Adrenal gland (tissue), 9 donors: ENCODE measurements at regions not wholly inside any gene's neighbourhood (a gene's known extent, or its start where the extent isn't known, plus 50 kb on each side); places are given as distances from the start of the nearest gene placed in this dataset.

ENCODE experiments used
- DNase-seq, 7 donors: peaks; one replicate each; pipeline ENCODE4 v3.0.0-alpha.2; 2019 to 2020
- H3K27ac ChIP-seq, 5 donors: fragments of 200-600 bp; sonication (generic) in 4 of 5; 1 replicate in 3 of 5; 2 replicates in 2 of 5; pipeline versions ENCODE4 v1.5.1 to v1.8.0; 2016 to 2020; ENCODE audit warnings: mild to moderate bottlenecking in 1 of 5
- H3K27me3 ChIP-seq: fragments of 200-600 bp; 2 replicates; pipeline ENCODE4 v1.8.0; 2021
- H3K36me3 ChIP-seq, 2 donors: fragments of 200-600 bp; replicated peaks in 1 of 2; 1 replicate in 1 of 2; 2 replicates in 1 of 2; pipeline versions ENCODE4 v1.5.1 to v1.8.0; 2018 to 2022
- H3K4me1 ChIP-seq, 2 donors: fragments of 200-600 bp; replicated peaks in 1 of 2; 1 replicate in 1 of 2; 2 replicates in 1 of 2; pipeline versions ENCODE4 v1.5.1 to v1.8.0; 2018 to 2021
- H3K4me3 ChIP-seq, 4 donors: fragments of 200-600 bp; sonication (generic) in 3 of 4; one replicate each; pipeline ENCODE4 v1.5.1; 2016 to 2018
- H3K9me3 ChIP-seq, 3 donors: fragments of 200-600 bp; sonication (generic) in 1 of 3; replicated peaks in 1 of 3; 1 replicate in 2 of 3; 2 replicates in 1 of 3; pipeline versions ENCODE4 v1.5.1 to v1.8.0; 2016 to 2021
- POLR2A ChIP-seq, 2 donors: fragments of 450-650 bp; IDR thresholded peaks; one replicate each; pipeline ENCODE4 v1.6.1; 2017; ENCODE audit warnings: antibody characterized with exemption in 2 of 2, mild to moderate bottlenecking in 2 of 2, moderate library complexity in 1 of 2
- WGBS, 4 donors: extraction: QIAGEN DNeasy Blood & Tissue Kit in 2 of 4; methylation state at CpG; one replicate each; pipeline versions ENCODE4 v1.1.5 to v1.1.7; 2013 to 2017; 5-methylcytosine and 5-hydroxymethylcytosine counted together
- intact Hi-C, 2 donors: fragments of 100-400 bp; cut with DNase I; formaldehyde crosslinking; loops; one replicate each; pipeline versions ENCODE4 v1.14.1 to v1.15.0; 2022 to 2023
- TF ChIP-seq, protein P1 (sequence below), 6 experiments: fragments of 450-650 bp in 4 of 6; fragments of 200-600 bp in 2 of 6; sonication (generic) in 1 of 6; IDR thresholded peaks; 1 replicate in 5 of 6; 2 replicates in 1 of 6; pipeline versions ENCODE4 v1.5.1 to v1.8.0; 2016 to 2021; ENCODE audit warnings: antibody characterized with exemption in 6 of 6, mild to moderate bottlenecking in 2 of 6, moderate library complexity in 1 of 6
- donor health status: healthy with polysubstance abuse.
- donor health status: Bipolar disorder and iron deficiency.
- donor health status: DM: yes; HTN: yes; CAD: no.
- donor health status: DM: no; HTN: no; CAD: no.
- donor health status: DM: no; HTN: no; CAD: no.

DNA sequence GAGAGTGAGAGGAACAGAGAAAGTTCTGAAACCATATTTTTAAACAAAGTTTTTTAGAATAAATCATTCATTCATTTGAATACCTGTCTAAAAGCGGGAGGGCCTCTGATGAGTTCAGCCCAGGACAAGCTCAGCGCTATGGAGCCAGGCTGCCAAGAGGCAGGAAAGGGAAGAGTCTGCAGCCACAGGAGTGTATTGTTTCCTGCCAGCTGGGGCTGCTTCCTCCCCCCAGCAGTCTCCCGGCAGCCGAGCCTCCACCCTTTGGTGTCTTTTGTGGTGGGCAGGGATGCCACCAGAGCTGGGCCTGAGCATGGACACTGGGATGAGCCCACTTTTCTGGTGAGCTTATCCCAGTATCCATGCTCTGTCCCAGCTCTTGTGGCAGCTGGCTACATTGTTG, 199.5 kb upstream of the TPRG1 start:
- Histone ChIP-seq H3K4me3 (no peak overlapping the region), H3K4me1 (peaks cover 0 to 5% of the 10 kb centered on the region in 2 donors), H3K27ac (no peak overlapping the region), H3K9me3 (no peaks in the 10 kb centered on the region), H3K36me3 (no peaks in the 10 kb centered on the region), H3K27me3 (no peaks in the 10 kb centered on the region)
- 64 to 87% (median 74%) methylated on average over 4 of the region's 4 CpGs for WGBS, 4 donors
- no peak for TF ChIP-seq POLR2A (IDR thresholded peaks at IDR 0.05)
- TF ChIP-seq, protein P1, sequence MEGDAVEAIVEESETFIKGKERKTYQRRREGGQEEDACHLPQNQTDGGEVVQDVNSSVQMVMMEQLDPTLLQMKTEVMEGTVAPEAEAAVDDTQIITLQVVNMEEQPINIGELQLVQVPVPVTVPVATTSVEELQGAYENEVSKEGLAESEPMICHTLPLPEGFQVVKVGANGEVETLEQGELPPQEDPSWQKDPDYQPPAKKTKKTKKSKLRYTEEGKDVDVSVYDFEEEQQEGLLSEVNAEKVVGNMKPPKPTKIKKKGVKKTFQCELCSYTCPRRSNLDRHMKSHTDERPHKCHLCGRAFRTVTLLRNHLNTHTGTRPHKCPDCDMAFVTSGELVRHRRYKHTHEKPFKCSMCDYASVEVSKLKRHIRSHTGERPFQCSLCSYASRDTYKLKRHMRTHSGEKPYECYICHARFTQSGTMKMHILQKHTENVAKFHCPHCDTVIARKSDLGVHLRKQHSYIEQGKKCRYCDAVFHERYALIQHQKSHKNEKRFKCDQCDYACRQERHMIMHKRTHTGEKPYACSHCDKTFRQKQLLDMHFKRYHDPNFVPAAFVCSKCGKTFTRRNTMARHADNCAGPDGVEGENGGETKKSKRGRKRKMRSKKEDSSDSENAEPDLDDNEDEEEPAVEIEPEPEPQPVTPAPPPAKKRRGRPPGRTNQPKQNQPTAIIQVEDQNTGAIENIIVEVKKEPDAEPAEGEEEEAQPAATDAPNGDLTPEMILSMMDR (IDR thresholded peaks at IDR 0.05): no peak
- intact Hi-C loops: no loop called here
- peak in 1 of 7 donors; percentile 22 for DNase-seq

DNA sequence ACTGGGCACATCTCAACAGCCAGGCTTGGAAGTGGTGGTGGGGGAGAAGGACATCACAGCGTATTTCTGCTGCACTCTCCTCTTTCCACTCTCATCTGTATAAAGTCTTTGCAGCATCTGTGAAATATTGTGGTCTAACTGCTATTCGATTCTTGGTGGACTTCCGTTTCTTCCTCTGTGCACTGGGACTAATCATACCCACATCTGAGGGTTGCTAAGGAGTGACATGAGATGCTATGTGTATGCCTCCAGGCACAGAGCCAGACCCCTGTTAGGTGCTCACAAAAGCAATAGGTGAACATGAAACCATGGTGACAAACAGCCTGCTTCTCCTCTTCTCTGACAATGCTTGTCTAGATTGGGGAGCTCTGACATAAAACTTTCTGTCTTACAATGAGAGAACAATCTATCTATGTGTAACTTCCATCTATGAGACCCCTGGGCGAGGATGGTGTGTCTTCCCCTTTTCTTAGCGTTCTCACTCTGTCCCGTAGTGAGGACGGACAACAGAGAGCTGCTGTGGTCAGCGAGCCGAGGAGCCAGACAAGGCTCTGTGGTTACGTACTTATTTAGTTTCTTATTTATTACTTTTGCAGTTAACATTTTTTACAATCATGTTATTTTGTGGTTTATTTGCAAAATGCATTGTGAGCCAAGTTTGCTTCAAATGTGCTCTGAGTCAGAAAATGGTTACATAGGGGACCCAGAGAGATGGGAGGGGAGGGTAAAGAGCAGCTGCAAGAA, 196.7 kb upstream of the TPRG1 start:
- peaks cover 0 to 13% of the 10 kb centered on the region in 2 donors for H3K4me1 ChIP-seq
- H3K4me3 ChIP-seq: no peak overlapping the region
- DNase-seq: no peak
- no peak for TF ChIP-seq POLR2A (IDR thresholded peaks at IDR 0.05)
- TF ChIP-seq, protein P1 (IDR thresholded peaks at IDR 0.05): no peak
- H3K9me3 ChIP-seq: no peaks in the 10 kb centered on the region
- 73 to 84% (median 80%) methylated on average over 10 of the region's 10 CpGs for WGBS, 4 donors
- H3K36me3 ChIP-seq: no peaks in the 10 kb centered on the region
- H3K27me3 ChIP-seq: no peaks in the 10 kb centered on the region
- intact Hi-C loops: no loop called here
- H3K27ac ChIP-seq: no peak overlapping the region

DNA sequence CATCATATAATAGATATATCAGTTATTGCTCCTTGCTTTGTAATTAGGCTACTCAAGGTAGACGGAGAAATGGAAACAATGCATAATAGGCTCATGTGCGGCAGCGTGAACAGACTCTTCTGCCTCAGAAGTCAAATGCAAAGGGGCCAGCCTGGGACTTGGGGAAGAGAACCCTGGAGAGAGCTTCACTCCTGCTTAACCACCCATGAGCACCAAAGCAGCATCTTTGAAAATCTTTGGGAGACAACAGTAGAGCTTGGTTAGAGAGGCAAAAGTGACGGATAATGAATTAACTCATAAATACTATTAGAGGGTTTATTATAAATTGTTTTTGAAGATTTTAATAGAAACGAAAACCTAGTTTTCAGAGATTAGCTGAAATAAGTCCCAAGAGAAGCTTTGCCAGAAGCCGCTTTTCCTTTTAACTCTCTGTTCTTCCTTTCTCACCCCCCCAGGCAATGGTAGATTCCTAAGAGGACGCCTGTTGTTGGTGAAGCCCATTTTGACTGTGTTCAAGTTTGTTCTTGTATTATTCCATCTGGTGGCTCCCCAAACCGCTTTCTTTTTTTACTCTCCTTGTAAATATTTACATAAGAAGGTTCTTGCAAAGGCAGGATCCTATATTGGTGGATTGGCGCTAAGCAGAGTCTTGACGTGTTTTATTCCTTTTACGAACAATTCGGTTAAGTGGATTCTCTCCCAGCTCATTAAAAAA, 196.0 kb upstream of the TPRG1 start:
- no peaks in the 10 kb centered on the region for H3K27me3 ChIP-seq
- H3K36me3 ChIP-seq: no peaks in the 10 kb centered on the region
- H3K27ac ChIP-seq: no peak overlapping the region
- no peak overlapping the region for H3K4me3 ChIP-seq
- DNase-seq: no peak
- WGBS, 4 donors: 89 to 96% (median 90%) methylated on average over 12 of the region's 12 CpGs
- TF ChIP-seq, protein P1 (IDR thresholded peaks at IDR 0.05): no peak
- no peak for TF ChIP-seq POLR2A (IDR thresholded peaks at IDR 0.05)
- H3K4me1 ChIP-seq: peaks cover 0 to 13% of the 10 kb centered on the region in 2 donors
- intact Hi-C loops: no loop called here
- H3K9me3 ChIP-seq: no peaks in the 10 kb centered on the region

DNA sequence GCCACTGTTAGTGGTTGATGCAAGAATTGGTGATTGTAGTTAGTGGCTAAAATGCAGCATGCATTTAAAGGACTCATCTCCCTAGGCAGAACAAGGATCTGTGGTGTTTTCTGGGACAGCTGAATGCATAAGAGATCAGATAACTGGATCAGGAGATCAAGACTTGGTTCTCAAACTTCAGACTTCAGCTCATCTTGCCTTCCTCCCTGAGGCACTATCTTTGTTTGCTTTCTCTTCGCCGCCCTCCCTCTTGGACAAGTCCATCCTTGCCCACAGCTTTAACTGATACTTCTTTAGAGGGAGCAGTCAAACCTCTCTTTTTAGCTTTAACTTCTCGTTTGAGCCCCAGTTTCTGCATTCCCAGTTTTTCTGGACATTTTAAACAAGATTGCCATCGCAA, 195.4 kb upstream of the TPRG1 start:
- intact Hi-C loops: no loop called here
- TF ChIP-seq, protein P1 (IDR thresholded peaks at IDR 0.05): no peak
- no peak for TF ChIP-seq POLR2A (IDR thresholded peaks at IDR 0.05)
- 73 to 97% (median 86%) methylated on average over 3 to 4 of the region's 4 CpGs for WGBS, 4 donors
- Histone ChIP-seq H3K27me3 (no peaks in the 10 kb centered on the region), H3K27ac (no peak overlapping the region), H3K4me3 (no peak overlapping the region), H3K4me1 (peaks cover 0 to 13% of the 10 kb centered on the region in 2 donors), H3K36me3 (no peaks in the 10 kb centered on the region), H3K9me3 (no peaks in the 10 kb centered on the region)
- DNase-seq: no peak
